Peyer's patch (tissue), 4 donors: ENCODE measurements at regions not wholly inside any gene's neighbourhood (a gene's known extent, or its start where the extent isn't known, plus 50 kb on each side); places are given as distances from the start of the nearest gene placed in this dataset.

ENCODE experiments used
- DNase-seq, 3 donors: peaks; one replicate each; pipeline ENCODE4 v3.0.0-alpha.2; 2017 to 2019
- H3K27ac ChIP-seq, 4 donors: fragments of 200-600 bp; sonication (generic); one replicate each; pipeline ENCODE4 v1.5.1; 2016 to 2019
- H3K27me3 ChIP-seq, 2 donors: fragments of 200-600 bp; sonication (generic); one replicate each; pipeline ENCODE4 v1.5.1; 2019
- H3K36me3 ChIP-seq, 3 donors: fragments of 200-600 bp; sonication (generic); one replicate each; pipeline ENCODE4 v1.5.1; 2016 to 2019
- H3K4me1 ChIP-seq, 4 donors: fragments of 200-600 bp; sonication (generic); one replicate each; pipeline ENCODE4 v1.5.1; 2016 to 2019
- H3K4me3 ChIP-seq, 4 donors: fragments of 200-600 bp; sonication (generic); 1 replicate in 3 of 4; 2 replicates in 1 of 4; pipeline ENCODE4 v1.5.1; 2016 to 2019; ENCODE audit warnings: mild to moderate bottlenecking in 1 of 4
- H3K9me3 ChIP-seq, 4 donors: fragments of 200-600 bp; sonication (generic); one replicate each; pipeline ENCODE4 v1.5.1; 2016 to 2019; ENCODE audit warnings: mild to moderate bottlenecking in 1 of 4
- CTCF ChIP-seq, 6 experiments: fragments of 450-650 bp in 4 of 6; fragments of 200-600 bp in 2 of 6; sonication (generic) in 1 of 6; IDR thresholded peaks; one replicate each; pipeline ENCODE4 v1.5.1; 2017 to 2019; ENCODE audit warnings: antibody characterized with exemption in 6 of 6, mild to moderate bottlenecking in 3 of 6, moderate library complexity in 1 of 6
- POLR2A ChIP-seq, 2 donors: fragments of 450-650 bp; IDR thresholded peaks; one replicate each; pipeline ENCODE4 v1.5.1; 2017; ENCODE audit warnings: antibody characterized with exemption in 2 of 2, mild to moderate bottlenecking in 2 of 2, moderate library complexity in 2 of 2

- no peak for DNase-seq
- Histone ChIP-seq H3K9me3 (no peaks in the 10 kb centered on the region), H3K4me1 (no peaks in the 10 kb centered on the region), H3K4me3 (no peak overlapping the region), H3K27me3 (no peaks in the 10 kb centered on the region), H3K27ac (no peak overlapping the region), H3K36me3 (no peaks in the 10 kb centered on the region)
- no peak for TF ChIP-seq POLR2A (IDR thresholded peaks at IDR 0.05)
- no peak for TF ChIP-seq CTCF (IDR thresholded peaks at IDR 0.05)
These were observed 122.8 kb upstream of the SLIT3 start for GRCh38 chr5:169423580-169424278.

- Histone ChIP-seq H3K4me1 (no peaks in the 10 kb centered on the region), H3K9me3 (no peaks in the 10 kb centered on the region), H3K36me3 (no peaks in the 10 kb centered on the region), H3K27me3 (no peaks in the 10 kb centered on the region), H3K27ac (no peak overlapping the region), H3K4me3 (no peak overlapping the region)
- no peak for DNase-seq
- TF ChIP-seq POLR2A (IDR thresholded peaks at IDR 0.05) (no peak), CTCF (IDR thresholded peaks at IDR 0.05) (no peak)
These were observed 121.1 kb upstream of the SLIT3 start for GRCh38 chr5:169422087-169422486.

GRCh38 chr5:169421677-169422076 is 120.7 kb upstream of the SLIT3 start:
- TF ChIP-seq CTCF (IDR thresholded peaks at IDR 0.05) = no peak
- TF ChIP-seq POLR2A (IDR thresholded peaks at IDR 0.05) = no peak
- no peaks in the 10 kb centered on the region for H3K36me3 ChIP-seq
- H3K9me3 ChIP-seq = no peaks in the 10 kb centered on the region
- no peaks in the 10 kb centered on the region for H3K4me1 ChIP-seq
- H3K27me3 ChIP-seq = no peaks in the 10 kb centered on the region
- H3K27ac ChIP-seq = no peak overlapping the region
- H3K4me3 ChIP-seq = no peak overlapping the region
- DNase-seq = no peak

GRCh38 chr5:169417676-169418075 is 116.7 kb upstream of the SLIT3 start:
- Histone ChIP-seq H3K27me3 (no peaks in the 10 kb centered on the region), H3K4me1 (no peaks in the 10 kb centered on the region), H3K4me3 (no peak overlapping the region), H3K27ac (no peak overlapping the region), H3K36me3 (no peaks in the 10 kb centered on the region), H3K9me3 (no peaks in the 10 kb centered on the region)
- DNase-seq = no peak
- TF ChIP-seq CTCF (IDR thresholded peaks at IDR 0.05) (no peak), POLR2A (IDR thresholded peaks at IDR 0.05) (no peak)

GRCh38 chr5:169416583-169417196 is 115.8 kb upstream of the SLIT3 start:
- Histone ChIP-seq H3K27ac (no peak overlapping the region), H3K9me3 (no peaks in the 10 kb centered on the region), H3K4me1 (no peaks in the 10 kb centered on the region), H3K4me3 (no peak overlapping the region), H3K36me3 (no peaks in the 10 kb centered on the region), H3K27me3 (no peaks in the 10 kb centered on the region)
- peak in 1 of 3 donors; percentile 51 for DNase-seq
- TF ChIP-seq CTCF (IDR thresholded peaks at IDR 0.05) (no peak), POLR2A (IDR thresholded peaks at IDR 0.05) (no peak)
